HepG2 (cell line): ENCODE measurements at regions not wholly inside any gene's neighbourhood (a gene's known extent, or its start where the extent isn't known, plus 50 kb on each side); places are given as distances from the start of the nearest gene placed in this dataset.

Experiments
- ATAC-seq: fragments of 200-7000 bp; cut with Tn5 transposase; 3 replicates; pipeline ENCODE4 v1.9.1; 2020; ENCODE audit warnings: mild to moderate bottlenecking, moderate library complexity
- BruUV-seq: library from RNA; stranded (reverse); fragments of 400-500 nt; replicated peaks from 2 replicates; lab custom pipeline; 2021; lab: Mats Ljungman, UMichigan
- CTCF ChIA-PET: fragments of 300-600 bp; formaldehyde crosslinking; extraction: SDS; loops from one replicate; lab custom pipeline; 2021; ENCODE audit warnings: low total read pairs, inconsistent platforms, low intra/inter-chr PET ratio; lab: Yijun Ruan, JAX
- POLR2A ChIA-PET: fragments of 350-600 bp; sonication (Branson Sonifier 250); formaldehyde crosslinking; loops from one replicate; lab custom pipeline; 2020; ENCODE audit warnings: antibody characterized with exemption, inconsistent platforms; lab: Yijun Ruan, JAX
- DNase-seq: peaks from one replicate; pipeline ENCODE4 v3.0.0-alpha.2; 2015; ENCODE audit warnings: low spot score
- FAIRE-seq: peaks from 3 replicates; lab custom pipeline; 2011; peaks lifted over from hg19 to GRCh38; lab: Jason Lieb, UNC
- H2AFZ ChIP-seq: one replicate; pipeline ENCODE4 v1.6.1; 2011; ENCODE audit warnings: low read length, inconsistent platforms
- H3K27ac ChIP-seq: fragments of 300-600 bp; 3 replicates; pipeline ENCODE4 v1.8.0; 2011; ENCODE audit warnings: mixed run types, mild to moderate bottlenecking, mixed read lengths, low read length, inconsistent platforms; ENCODE audit not compliant: insufficient read depth; ENCODE audit errors: extremely low read length
- H3K27me3 ChIP-seq, 2 experiments: fragments of 200-600 bp in 1 of 2; 2 replicates in 1 of 2; 3 replicates in 1 of 2; pipeline versions ENCODE4 v1.6.0 to v1.8.0; 2011; ENCODE audit warnings: low read length in 2 of 2, mild to moderate bottlenecking in 2 of 2, moderate library complexity in 2 of 2, inconsistent platforms in 1 of 2; ENCODE audit not compliant: insufficient read depth in 2 of 2, control insufficient read depth in 1 of 2
- H3K36me3 ChIP-seq, 2 experiments: fragments of 200-600 bp in 1 of 2; replicated peaks in 1 of 2; 2 replicates in 1 of 2; 3 replicates in 1 of 2; pipeline versions ENCODE4 v1.5.1 to v1.8.0; 2011; ENCODE audit warnings: low read length in 2 of 2, inconsistent platforms in 1 of 2; ENCODE audit not compliant: insufficient read depth in 2 of 2, control insufficient read depth in 1 of 2
- H3K4me1 ChIP-seq: 2 replicates; pipeline ENCODE4 v1.5.1; 2012; ENCODE audit warnings: low read length, inconsistent platforms; ENCODE audit not compliant: insufficient read depth
- H3K4me2 ChIP-seq: 2 replicates; pipeline ENCODE4 v1.6.0; 2011; ENCODE audit warnings: low read depth, low read length, inconsistent platforms
- H3K4me3 ChIP-seq, 3 experiments: fragments of 200-600 bp in 1 of 3; sonication (generic), shearing (Covaris generic) in 1 of 3; replicated peaks in 1 of 3; 2 replicates each; pipeline ENCODE4 v1.5.1; 2011 to 2016; ENCODE audit warnings: low read length in 3 of 3, inconsistent platforms in 2 of 3, low read depth in 2 of 3, mild to moderate bottlenecking in 2 of 3, control low read depth in 1 of 3, mixed read lengths in 1 of 3; ENCODE audit not compliant: insufficient read depth in 1 of 3
- H3K79me2 ChIP-seq: one replicate; pipeline ENCODE4 v1.6.1; 2011; ENCODE audit warnings: low read length, inconsistent platforms; ENCODE audit not compliant: insufficient read depth
- H3K9ac ChIP-seq: 2 replicates; pipeline ENCODE4 v1.6.0; 2011; ENCODE audit warnings: mild to moderate bottlenecking, low read depth, low read length, inconsistent platforms; ENCODE audit not compliant: insufficient read depth
- H3K9me3 ChIP-seq: 2 replicates; pipeline ENCODE4 v1.5.1; 2012; ENCODE audit warnings: mild to moderate bottlenecking, low read length
- H4K20me1 ChIP-seq: 2 replicates; pipeline ENCODE4 v1.6.0; 2011; ENCODE audit warnings: inconsistent platforms, mild to moderate bottlenecking, low read length, moderate library complexity; ENCODE audit not compliant: insufficient read depth
- AFF4 ChIP-seq: sonication (generic); formaldehyde crosslinking; IDR thresholded peaks from 2 replicates; pipeline ENCODE4 v1.4.0; 2020; ENCODE audit warnings: missing genetic modification reagents
- ATF7 ChIP-seq, 2 experiments: fragments of 450-650 bp in 1 of 2; sonication (generic) in 1 of 2; formaldehyde crosslinking in 1 of 2; IDR thresholded peaks; 2 replicates each; pipeline versions ENCODE4 v1.4.0 to v1.6.1; 2016 to 2020; ENCODE audit warnings: antibody characterized with exemption in 1 of 2, mild to moderate bottlenecking in 1 of 2, missing genetic modification reagents in 1 of 2
- CREB1 ChIP-seq, 2 experiments: fragments of 450-650 bp in 1 of 2; IDR thresholded peaks; 2 replicates each; pipeline ENCODE4 v1.6.1; 2016 to 2017; ENCODE audit warnings: control low read depth in 1 of 2, mild to moderate bottlenecking in 1 of 2, missing compliant biosample characterization in 1 of 2, missing genetic modification characterization in 1 of 2
- GTF3A ChIP-seq: sonication (generic); formaldehyde crosslinking; conservative IDR thresholded peaks from 2 replicates; pipeline ENCODE4 v1.4.0; 2020; ENCODE audit warnings: mild to moderate bottlenecking, missing genetic modification reagents
- HNF1B ChIP-seq: sonication (generic); formaldehyde crosslinking; IDR thresholded peaks from 2 replicates; pipeline ENCODE4 v1.5.1; 2020; ENCODE audit warnings: mild to moderate bottlenecking, moderate library complexity, missing genetic modification reagents
- PAF1 ChIP-seq: IDR thresholded peaks from 2 replicates; pipeline ENCODE4 v1.6.1; 2016; ENCODE audit warnings: missing genetic modification reagents, missing compliant biosample characterization
- PRMT3 ChIP-seq: sonication (generic); formaldehyde crosslinking; IDR thresholded peaks from 2 replicates; pipeline ENCODE4 v1.8.1; 2022; ENCODE audit warnings: low read depth, mild to moderate bottlenecking, moderate library complexity, missing genetic modification reagents, borderline replicate concordance
- SOX13 ChIP-seq, 3 experiments: fragments of 450-650 bp in 1 of 3; sonication (generic) in 1 of 3; formaldehyde crosslinking in 1 of 3; IDR thresholded peaks in 2 of 3; conservative IDR thresholded peaks in 1 of 3; 2 replicates each; pipeline versions ENCODE4 v1.5.0 to v1.6.1; 2016 to 2020; ENCODE audit warnings: antibody characterized with exemption in 1 of 3, mild to moderate bottlenecking in 1 of 3, missing compliant biosample characterization in 1 of 3, missing genetic modification reagents in 1 of 3, moderate library complexity in 1 of 3
- THYN1 ChIP-seq: sonication (generic); formaldehyde crosslinking; IDR thresholded peaks from 2 replicates; pipeline ENCODE4 v1.8.1; 2023; ENCODE audit warnings: low read depth, mild to moderate bottlenecking, moderate library complexity, missing genetic modification reagents, borderline replicate concordance
- ZMYM4 ChIP-seq: sonication (generic); formaldehyde crosslinking; IDR thresholded peaks from 2 replicates; pipeline ENCODE4 v1.8.1; 2023; ENCODE audit warnings: mild to moderate bottlenecking, missing genetic modification reagents
- ZNF740 ChIP-seq: sonication (generic); formaldehyde crosslinking; IDR thresholded peaks from 2 replicates; pipeline ENCODE4 v1.4.0; 2020; ENCODE audit warnings: missing genetic modification reagents
- WGBS: methylation state at CpG from one replicate; pipeline ENCODE4 v1.1.6; 2017; ENCODE audit warnings: low lambda C conversion rate; 5-methylcytosine and 5-hydroxymethylcytosine counted together
- in situ Hi-C: cut with HindIII; loops from 2 replicates; pipeline ENCODE4 v1.10.0; 2017; ENCODE audit warnings: low pct_unique_long_range_greater_than_20kb; ENCODE audit not compliant: extremely low pct_ligation_motif_present
- intact Hi-C: fragments of 100-400 bp; cut with micrococcal nuclease; formaldehyde crosslinking; loops from one replicate; pipeline ENCODE4 v1.10.0; 2022; ENCODE audit not compliant: unreplicated experiment

- H3K9ac ChIP-seq: no peak overlapping the region
- H3K4me1 ChIP-seq: no peaks in the 10 kb centered on the region
- no peak for DNase-seq
- FAIRE-seq: no peak
- no peak overlapping the region for H3K4me2 ChIP-seq
- H3K27ac ChIP-seq: no peak overlapping the region
- no peak overlapping the region for H2AFZ ChIP-seq
- intact Hi-C loops: no loop called here
- 65% methylated on average over 5 of the region's 5 CpGs for WGBS
- no peaks in the 10 kb centered on the region for H3K9me3 ChIP-seq
- no peaks in the 10 kb centered on the region for H4K20me1 ChIP-seq
- ATAC-seq: no peak
- no TSS peak for BruUV-seq
- POLR2A ChIA-PET: no interaction called here
- in situ Hi-C loops: no loop called here
- H3K27me3 ChIP-seq: peaks cover 1 to 27% of the 10 kb centered on the region in 2 experiments; a peak in 4 of 5 replicates
- CTCF ChIA-PET: no interaction called here
- no peak for TF ChIP-seq AFF4 (CRISPR knock-in tag)
- TF ChIP-seq GTF3A: no peak
- peak; percentile 67; the same call in 1 of the 2 replicates for TF ChIP-seq ATF7 (IDR thresholded peaks at IDR 0.05)
- TF ChIP-seq ATF7 (CRISPR knock-in tag; IDR thresholded peaks at IDR 0.05): no peak
- no peaks in the 10 kb centered on the region for H3K79me2 ChIP-seq
- no peak overlapping the region for H3K4me3 ChIP-seq
- no peaks in the 10 kb centered on the region for H3K36me3 ChIP-seq
Measured at GRCh38 chr12:115010324-115010995, 326.5 kb upstream of the TBX3 start.

GRCh38 chr12:115008929-115009328, 325.0 kb upstream of the TBX3 start:
- POLR2A ChIA-PET: no interaction called here
- no peak for FAIRE-seq
- no peak overlapping the region for H3K9ac ChIP-seq
- no peaks in the 10 kb centered on the region for H3K79me2 ChIP-seq
- no peak for DNase-seq
- no peak for ATAC-seq
- intact Hi-C loops: no loop called here
- BruUV-seq: no TSS peak
- no peak overlapping the region for H3K27ac ChIP-seq
- peaks cover 1 to 21% of the 10 kb centered on the region in 2 experiments; a peak in 4 of 5 replicates for H3K27me3 ChIP-seq
- in situ Hi-C loops: no loop called here
- no peak overlapping the region for H3K4me3 ChIP-seq
- CTCF ChIA-PET: no interaction called here
- no peak overlapping the region for H3K4me2 ChIP-seq
- H3K4me1 ChIP-seq: no peaks in the 10 kb centered on the region
- H4K20me1 ChIP-seq: no peaks in the 10 kb centered on the region
- WGBS: 40% methylated on average over 3 of the region's 3 CpGs
- H3K9me3 ChIP-seq: no peaks in the 10 kb centered on the region
- H2AFZ ChIP-seq: no peak overlapping the region
- H3K36me3 ChIP-seq: no peaks in the 10 kb centered on the region
- TF ChIP-seq CREB1 (IDR thresholded peaks at IDR 0.05) (no peak), CREB1 (CRISPR knock-in tag; IDR thresholded peaks at IDR 0.05) (no peak), THYN1 (CRISPR knock-in tag) (no peak), SOX13 (IDR thresholded peaks at IDR 0.05) (no peak), SOX13 (CRISPR knock-in tag; conservative IDR thresholded peaks at IDR 0.05 in 1 of 2, IDR thresholded peaks at IDR 0.05 in 1 of 2) (no peak), HNF1B (no peak), PAF1 (CRISPR knock-in tag) (no peak), PRMT3 (CRISPR knock-in tag) (no peak), ZMYM4 (CRISPR knock-in tag) (no peak), ZNF740 (CRISPR knock-in tag) (no peak)
